Mesenchymal stem cell (in vitro differentiated cells and primary cell): ENCODE measurements at regions not wholly inside any gene's neighbourhood (a gene's known extent, or its start where the extent isn't known, plus 50 kb on each side); places are given as distances from the start of the nearest gene placed in this dataset.

Experiments used
- DNase-seq: peaks from one replicate; pipeline ENCODE4 v3.0.0-alpha.2; 2013
- H2AFZ ChIP-seq: one replicate; pipeline ENCODE4 v1.6.1; 2013; ENCODE audit warnings: low read depth, mild to moderate bottlenecking, control low read depth, inconsistent platforms, low read length, moderate library complexity
- H2AK5ac ChIP-seq: 2 replicates; pipeline ENCODE4 v1.6.1; 2013; ENCODE audit warnings: low read length, moderate library complexity, mild to moderate bottlenecking, inconsistent platforms; ENCODE audit not compliant: severe bottlenecking
- H2BK120ac ChIP-seq: one replicate; pipeline ENCODE4 v1.6.1; 2013; ENCODE audit warnings: low read depth, mild to moderate bottlenecking, inconsistent platforms, low read length, moderate library complexity
- H2BK12ac ChIP-seq, 2 experiments: one replicate each; pipeline ENCODE4 v1.6.1; 2013; ENCODE audit warnings: inconsistent platforms in 2 of 2, low read length in 2 of 2, mild to moderate bottlenecking in 2 of 2, moderate library complexity in 2 of 2, control low read depth in 1 of 2
- H2BK15ac ChIP-seq: one replicate; pipeline ENCODE4 v1.6.1; 2013; ENCODE audit warnings: mild to moderate bottlenecking, low read depth, inconsistent platforms; ENCODE audit not compliant: poor library complexity, severe bottlenecking
- H2BK5ac ChIP-seq: 2 replicates; pipeline ENCODE4 v1.6.1; 2013; ENCODE audit warnings: low read depth, mild to moderate bottlenecking, low read length, control low read depth, inconsistent platforms; ENCODE audit not compliant: poor library complexity, severe bottlenecking
- H3K14ac ChIP-seq, 2 experiments: one replicate each; pipeline ENCODE4 v1.6.1; 2013; ENCODE audit warnings: inconsistent platforms in 2 of 2, low read length in 2 of 2, control low read depth in 1 of 2, mild to moderate bottlenecking in 1 of 2, moderate library complexity in 1 of 2
- H3K18ac ChIP-seq, 2 experiments: one replicate each; pipeline ENCODE4 v1.6.1; 2013; ENCODE audit warnings: inconsistent platforms in 2 of 2, low read length in 2 of 2, control low read depth in 1 of 2, low read depth in 1 of 2, mild to moderate bottlenecking in 1 of 2
- H3K23ac ChIP-seq, 2 experiments: one replicate each; pipeline ENCODE4 v1.6.1; 2013; ENCODE audit warnings: inconsistent platforms in 2 of 2, low read length in 2 of 2, mild to moderate bottlenecking in 2 of 2, moderate library complexity in 2 of 2, control low read depth in 1 of 2
- H3K27ac ChIP-seq: 2 replicates; pipeline ENCODE4 v1.5.1; 2013; ENCODE audit warnings: mild to moderate bottlenecking, moderate library complexity, low read length, control low read depth, inconsistent platforms; ENCODE audit not compliant: poor library complexity, severe bottlenecking
- H3K27me3 ChIP-seq, 2 experiments: 2 replicates each; pipeline versions ENCODE4 v1.6.1 to v1.7.0; 2013; ENCODE audit warnings: low read length in 2 of 2, mild to moderate bottlenecking in 2 of 2, moderate library complexity in 2 of 2, control low read depth in 1 of 2, inconsistent platforms in 1 of 2; ENCODE audit not compliant: control insufficient read depth in 1 of 2, insufficient read depth in 1 of 2
- H3K36me3 ChIP-seq, 2 experiments: 2 replicates each; pipeline versions ENCODE4 v1.6.1 to v1.7.0; 2013; ENCODE audit warnings: low read length in 2 of 2, control low read depth in 1 of 2, inconsistent platforms in 1 of 2, low read depth in 1 of 2, mild to moderate bottlenecking in 1 of 2; ENCODE audit not compliant: insufficient read depth in 2 of 2, control insufficient read depth in 1 of 2
- H3K4ac ChIP-seq, 2 experiments: one replicate each; pipeline ENCODE4 v1.6.1; 2013; ENCODE audit warnings: inconsistent platforms in 2 of 2, low read length in 2 of 2, mild to moderate bottlenecking in 2 of 2, moderate library complexity in 2 of 2, control low read depth in 1 of 2, low read depth in 1 of 2
- H3K4me1 ChIP-seq: 2 replicates; pipeline ENCODE4 v1.6.1; 2013; ENCODE audit warnings: low read depth, low read length, control low read depth; ENCODE audit not compliant: control insufficient read depth, insufficient read depth
- H3K4me2 ChIP-seq: 2 replicates; pipeline ENCODE4 v1.6.1; 2013; ENCODE audit warnings: low read length, mild to moderate bottlenecking, inconsistent platforms; ENCODE audit not compliant: poor library complexity, severe bottlenecking
- H3K4me3 ChIP-seq, 2 experiments: 2 replicates each; pipeline versions ENCODE4 v1.5.1 to v1.7.0; 2013; ENCODE audit warnings: low read length in 2 of 2, mild to moderate bottlenecking in 2 of 2, control low read depth in 1 of 2, low read depth in 1 of 2; ENCODE audit not compliant: insufficient read depth in 1 of 2
- H3K79me1 ChIP-seq: replicated peaks from 2 replicates; pipeline ENCODE4 v1.6.1; 2013; ENCODE audit warnings: mild to moderate bottlenecking, control low read depth, low read length, inconsistent platforms; ENCODE audit not compliant: poor library complexity, severe bottlenecking
- H3K9ac ChIP-seq: 2 replicates; pipeline ENCODE4 v1.7.0; 2013; ENCODE audit warnings: mild to moderate bottlenecking, low read length, moderate library complexity
- H3K9me3 ChIP-seq: 2 replicates; pipeline ENCODE4 v1.7.0; 2013; ENCODE audit warnings: mild to moderate bottlenecking, low read length; ENCODE audit not compliant: control insufficient read depth
- H4K8ac ChIP-seq: one replicate; pipeline ENCODE4 v1.6.1; 2013; ENCODE audit warnings: inconsistent platforms, mild to moderate bottlenecking, low read length, moderate library complexity
- H4K91ac ChIP-seq: one replicate; pipeline ENCODE4 v1.6.1; 2013; ENCODE audit warnings: mild to moderate bottlenecking, low read length, inconsistent platforms
- WGBS: methylation state at CpG from one replicate; pipeline ENCODE4 v1.1.7; 2013; ENCODE audit warnings: mixed read lengths; 5-methylcytosine and 5-hydroxymethylcytosine counted together

DNA sequence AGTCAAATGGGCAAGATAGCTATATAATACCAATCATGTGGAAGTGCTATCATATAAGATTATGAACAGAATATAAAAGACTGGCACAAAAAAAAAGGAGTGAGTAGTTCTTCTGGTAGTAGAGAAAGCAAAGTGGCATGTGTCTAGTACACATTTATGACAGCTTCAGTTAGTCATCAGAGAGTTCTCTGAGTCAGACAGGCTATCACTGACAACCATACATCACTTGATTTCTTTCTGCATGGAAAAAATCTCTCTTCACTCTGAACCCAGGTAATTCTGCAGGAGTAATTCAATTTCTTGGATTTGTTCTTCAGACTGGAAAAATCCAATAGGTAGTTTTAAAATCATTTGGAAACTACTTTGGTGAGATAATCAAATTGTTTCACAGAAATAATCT, 286.8 kb upstream of the ANO3 start:
- Histone ChIP-seq H3K4me1 (no peaks in the 10 kb centered on the region), H3K27me3 (no peaks in the 10 kb centered on the region), H3K14ac (no peak overlapping the region), H3K18ac (no peak overlapping the region), H4K8ac (no peak overlapping the region), H3K4ac (no peak overlapping the region), H2BK12ac (no peak overlapping the region), H3K4me2 (no peak overlapping the region), H3K36me3 (no peaks in the 10 kb centered on the region), H3K4me3 (no peak overlapping the region), H2BK15ac (no peak overlapping the region), H3K9me3 (no peaks in the 10 kb centered on the region), H2AFZ (no peak overlapping the region), H2BK5ac (no peak overlapping the region), H3K9ac (no peak overlapping the region), H3K79me1 (no peaks in the 10 kb centered on the region), H3K23ac (no peak overlapping the region), H4K91ac (no peak overlapping the region), H3K27ac (no peak overlapping the region), H2AK5ac (no peak overlapping the region), H2BK120ac (no peak overlapping the region)
- no peak for DNase-seq

DNA sequence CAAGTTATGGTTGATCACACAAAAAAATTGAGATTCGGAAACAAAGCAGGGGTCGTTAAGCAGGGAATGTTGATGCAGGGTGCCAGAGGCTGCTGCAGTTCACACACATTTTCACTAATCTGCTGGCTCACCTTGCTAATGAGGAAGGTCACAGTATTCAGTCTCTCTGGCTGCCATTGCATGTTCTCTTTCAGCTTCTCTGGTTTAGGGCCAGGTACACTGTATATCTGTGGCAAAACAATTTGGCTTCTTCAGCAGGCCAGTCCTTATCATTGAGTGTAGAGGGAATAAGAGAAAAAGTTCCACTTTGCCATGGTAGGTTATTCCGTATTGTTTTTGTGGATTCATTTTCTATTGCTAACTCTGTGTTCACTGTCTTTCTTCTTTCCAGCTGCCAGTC, 283.7 kb upstream of the ANO3 start:
- H4K8ac ChIP-seq, result no peak overlapping the region
- no peak overlapping the region for H2AK5ac ChIP-seq
- H3K4me1 ChIP-seq, result no peaks in the 10 kb centered on the region
- no peak overlapping the region for H2BK5ac ChIP-seq
- no peak overlapping the region for H3K4me3 ChIP-seq
- no peak overlapping the region for H3K14ac ChIP-seq
- no peak overlapping the region for H3K18ac ChIP-seq
- no peak for DNase-seq
- H3K79me1 ChIP-seq, result no peaks in the 10 kb centered on the region
- H2BK120ac ChIP-seq, result no peak overlapping the region
- H4K91ac ChIP-seq, result no peak overlapping the region
- no peaks in the 10 kb centered on the region for H3K9me3 ChIP-seq
- no peak overlapping the region for H2AFZ ChIP-seq
- no peak overlapping the region for H2BK12ac ChIP-seq
- no peak overlapping the region for H2BK15ac ChIP-seq
- no peak overlapping the region for H3K27ac ChIP-seq
- no peaks in the 10 kb centered on the region for H3K27me3 ChIP-seq
- WGBS, result 96% methylated on average over 3 of the region's 3 CpGs
- H3K4ac ChIP-seq, result no peak overlapping the region
- no peaks in the 10 kb centered on the region for H3K36me3 ChIP-seq
- no peak overlapping the region for H3K4me2 ChIP-seq
- no peak overlapping the region for H3K9ac ChIP-seq
- no peak overlapping the region for H3K23ac ChIP-seq

DNA sequence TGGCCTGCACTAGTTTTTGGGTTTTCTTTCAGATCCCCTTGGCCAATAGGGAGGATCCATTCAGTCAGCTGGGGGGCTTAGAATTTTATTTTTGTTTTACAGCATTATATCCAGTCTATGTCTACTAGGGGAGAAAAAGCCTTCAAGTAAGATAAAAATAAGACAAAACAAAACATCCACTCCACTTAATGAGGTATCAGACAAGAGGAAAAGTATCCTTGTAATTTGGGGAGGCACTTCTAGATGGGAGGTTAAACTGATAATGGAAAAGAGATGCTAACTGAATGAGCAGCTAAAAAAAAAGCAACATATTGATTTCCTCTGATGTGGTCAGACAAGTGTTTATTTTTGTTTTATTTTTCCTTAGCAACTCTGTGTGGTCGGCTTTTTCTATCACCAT, 278.0 kb upstream of the ANO3 start:
- Histone ChIP-seq H3K14ac (no peak overlapping the region), H3K9ac (no peak overlapping the region), H3K4me1 (no peaks in the 10 kb centered on the region), H3K18ac (no peak overlapping the region), H2AK5ac (no peak overlapping the region), H3K27me3 (no peaks in the 10 kb centered on the region), H3K4me3 (no peak overlapping the region), H2AFZ (no peak overlapping the region), H3K4ac (no peak overlapping the region), H4K8ac (no peak overlapping the region), H3K23ac (no peak overlapping the region), H3K79me1 (no peaks in the 10 kb centered on the region), H3K27ac (no peak overlapping the region), H2BK15ac (no peak overlapping the region), H4K91ac (no peak overlapping the region), H2BK12ac (no peak overlapping the region), H2BK5ac (no peak overlapping the region), H3K4me2 (no peak overlapping the region), H2BK120ac (no peak overlapping the region), H3K9me3 (no peaks in the 10 kb centered on the region), H3K36me3 (no peaks in the 10 kb centered on the region)
- WGBS, result no CpG with 5 or more reads among the region's 1 CpG
- DNase-seq, result no peak

DNA sequence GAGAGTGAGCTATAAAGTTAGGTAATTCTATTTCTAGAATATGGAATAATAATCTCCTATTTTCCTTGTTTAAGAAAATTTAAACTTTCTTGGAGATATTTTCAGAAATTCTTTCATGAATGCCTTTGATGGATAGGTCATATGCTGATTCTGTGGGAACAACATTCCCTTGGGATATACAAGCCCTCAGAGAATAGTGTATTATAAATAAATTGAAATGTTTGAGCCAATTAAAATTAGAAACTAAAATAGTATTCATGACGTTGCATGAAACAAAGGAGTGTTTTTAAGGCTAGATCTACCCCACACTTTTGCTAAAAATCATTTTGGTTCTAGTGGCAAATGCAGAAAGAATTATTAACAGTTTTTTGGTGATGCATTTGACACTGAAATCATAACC, 269.3 kb upstream of the ANO3 start:
- H3K27me3 ChIP-seq, result no peaks in the 10 kb centered on the region
- H2AK5ac ChIP-seq, result no peak overlapping the region
- H3K79me1 ChIP-seq, result no peaks in the 10 kb centered on the region
- no peak for DNase-seq
- no peak overlapping the region for H2BK12ac ChIP-seq
- no peak overlapping the region for H4K8ac ChIP-seq
- H2AFZ ChIP-seq, result no peak overlapping the region
- no peak overlapping the region for H2BK15ac ChIP-seq
- H3K4me1 ChIP-seq, result no peaks in the 10 kb centered on the region
- no peak overlapping the region for H2BK120ac ChIP-seq
- no peak overlapping the region for H3K4me3 ChIP-seq
- no peak overlapping the region for H3K4ac ChIP-seq
- no peak overlapping the region for H3K27ac ChIP-seq
- WGBS, result no CpG with 5 or more reads among the region's 1 CpG
- H3K9me3 ChIP-seq, result no peaks in the 10 kb centered on the region
- H3K18ac ChIP-seq, result no peak overlapping the region
- H3K9ac ChIP-seq, result no peak overlapping the region
- no peak overlapping the region for H3K14ac ChIP-seq
- H3K4me2 ChIP-seq, result no peak overlapping the region
- no peaks in the 10 kb centered on the region for H3K36me3 ChIP-seq
- H3K23ac ChIP-seq, result no peak overlapping the region
- no peak overlapping the region for H4K91ac ChIP-seq
- H2BK5ac ChIP-seq, result no peak overlapping the region
